Upper lobe of right lung (tissue), 1 donor: ENCODE measurements at regions not wholly inside any gene's neighbourhood (a gene's known extent, or its start where the extent isn't known, plus 50 kb on each side); places are given as distances from the start of the nearest gene placed in this dataset.

Experiments
- ATAC-seq: fragments of 200-7000 bp; cut with Tn5 transposase; one replicate; pipeline ENCODE4 v1.9.1; 2020; ENCODE audit warnings: mild to moderate bottlenecking, moderate library complexity
- DNase-seq: peaks from one replicate; pipeline ENCODE4 v3.0.0-alpha.2; 2020
- H3K27ac ChIP-seq: fragments of 200-600 bp; one replicate; pipeline ENCODE4 v1.8.0; 2022
- H3K27me3 ChIP-seq: fragments of 200-600 bp; one replicate; pipeline ENCODE4 v1.8.0; 2022; ENCODE audit warnings: mild to moderate bottlenecking
- H3K36me3 ChIP-seq: fragments of 200-600 bp; one replicate; pipeline ENCODE4 v1.8.0; 2022
- H3K4me1 ChIP-seq: fragments of 200-600 bp; one replicate; pipeline ENCODE4 v1.8.0; 2022
- H3K4me3 ChIP-seq: fragments of 200-600 bp; one replicate; pipeline ENCODE4 v1.8.0; 2022; ENCODE audit warnings: mild to moderate bottlenecking
- H3K9me3 ChIP-seq: fragments of 200-600 bp; one replicate; pipeline ENCODE4 v1.8.0; 2022
- intact Hi-C: fragments of 100-400 bp; cut with DNase I; formaldehyde crosslinking; loops from one replicate; pipeline ENCODE4 v1.11.0; 2022
- TF ChIP-seq, protein P1 (sequence below): fragments of 200-600 bp; IDR thresholded peaks from one replicate; pipeline ENCODE4 v1.8.0; 2022; ENCODE audit warnings: antibody characterized with exemption
- donor health status: DM: no; HTN: yes; CAD: no; lungs with severe emphysema.

DNA sequence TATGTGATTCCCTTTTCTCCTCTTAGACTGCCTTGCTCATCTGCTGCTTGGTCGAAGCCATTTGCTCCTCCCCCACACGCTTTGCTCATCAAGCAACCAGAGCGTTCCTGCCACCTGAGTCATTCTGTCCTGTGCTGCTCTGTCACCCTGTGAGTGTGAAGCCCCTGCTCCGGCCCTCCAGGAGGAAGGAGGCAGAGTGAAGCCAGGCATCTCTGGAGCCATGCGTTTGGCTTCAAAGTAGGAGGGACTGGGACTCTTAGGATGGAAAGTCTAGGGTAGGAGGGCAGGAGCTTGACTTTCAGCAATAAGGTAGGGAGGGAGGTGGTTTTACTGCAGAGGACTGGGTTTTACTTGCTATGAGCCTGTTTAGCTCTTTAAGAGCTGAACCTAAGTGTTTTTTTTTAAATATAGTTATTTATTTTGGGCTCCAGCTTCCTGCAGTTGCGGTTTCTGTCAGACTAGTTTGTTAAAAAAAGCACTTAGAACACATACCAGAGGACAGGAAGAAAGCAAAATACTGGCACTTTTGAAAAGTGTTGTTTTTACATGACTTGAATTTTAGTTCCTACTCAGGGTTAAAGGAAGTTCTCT is 63.6 kb downstream of the SPINK2 start:
- no peaks in the 10 kb centered on the region for H3K9me3 ChIP-seq
- peak overlapping the region; percentile 85 for H3K27ac ChIP-seq
- peaks cover 26% of the 10 kb centered on the region for H3K4me1 ChIP-seq
- intact Hi-C loops: no loop called here
- peak; percentile 79 for DNase-seq
- H3K27me3 ChIP-seq: no peaks in the 10 kb centered on the region
- TF ChIP-seq, protein P1, sequence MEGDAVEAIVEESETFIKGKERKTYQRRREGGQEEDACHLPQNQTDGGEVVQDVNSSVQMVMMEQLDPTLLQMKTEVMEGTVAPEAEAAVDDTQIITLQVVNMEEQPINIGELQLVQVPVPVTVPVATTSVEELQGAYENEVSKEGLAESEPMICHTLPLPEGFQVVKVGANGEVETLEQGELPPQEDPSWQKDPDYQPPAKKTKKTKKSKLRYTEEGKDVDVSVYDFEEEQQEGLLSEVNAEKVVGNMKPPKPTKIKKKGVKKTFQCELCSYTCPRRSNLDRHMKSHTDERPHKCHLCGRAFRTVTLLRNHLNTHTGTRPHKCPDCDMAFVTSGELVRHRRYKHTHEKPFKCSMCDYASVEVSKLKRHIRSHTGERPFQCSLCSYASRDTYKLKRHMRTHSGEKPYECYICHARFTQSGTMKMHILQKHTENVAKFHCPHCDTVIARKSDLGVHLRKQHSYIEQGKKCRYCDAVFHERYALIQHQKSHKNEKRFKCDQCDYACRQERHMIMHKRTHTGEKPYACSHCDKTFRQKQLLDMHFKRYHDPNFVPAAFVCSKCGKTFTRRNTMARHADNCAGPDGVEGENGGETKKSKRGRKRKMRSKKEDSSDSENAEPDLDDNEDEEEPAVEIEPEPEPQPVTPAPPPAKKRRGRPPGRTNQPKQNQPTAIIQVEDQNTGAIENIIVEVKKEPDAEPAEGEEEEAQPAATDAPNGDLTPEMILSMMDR: no peak
- ATAC-seq: peak; percentile 91
- no peaks in the 10 kb centered on the region for H3K36me3 ChIP-seq
- no peak overlapping the region for H3K4me3 ChIP-seq

DNA sequence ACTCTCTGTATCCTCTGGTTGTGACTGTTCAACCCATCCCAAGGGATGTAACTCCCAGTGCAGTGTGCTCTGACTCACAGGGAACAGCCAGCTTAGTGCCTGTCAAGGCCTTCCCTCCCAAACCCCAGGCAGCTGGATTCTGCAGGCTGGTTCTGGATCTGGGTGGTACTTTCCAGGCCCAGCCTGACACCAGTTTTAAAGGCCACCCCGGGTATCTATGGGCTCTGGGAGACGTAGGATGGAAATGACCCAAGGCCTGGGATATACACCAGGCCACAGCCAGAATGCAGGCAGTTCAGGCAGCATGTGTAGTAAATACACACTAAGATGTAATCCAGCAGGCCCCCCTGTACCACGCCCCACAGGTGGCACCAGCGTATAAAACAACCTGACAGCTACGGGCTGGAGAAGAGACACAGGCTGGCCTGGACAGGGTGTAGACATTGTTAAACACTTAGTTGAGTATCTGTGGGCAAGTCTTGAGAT is 64.2 kb downstream of the SPINK2 start:
- DNase-seq: no peak
- H3K27me3 ChIP-seq: no peaks in the 10 kb centered on the region
- no peaks in the 10 kb centered on the region for H3K36me3 ChIP-seq
- no peaks in the 10 kb centered on the region for H3K9me3 ChIP-seq
- TF ChIP-seq, protein P1: no peak
- intact Hi-C loops: no loop called here
- H3K4me1 ChIP-seq: peaks cover 26% of the 10 kb centered on the region
- peak overlapping the region; percentile 85 for H3K27ac ChIP-seq
- ATAC-seq: peak; percentile 37
- H3K4me3 ChIP-seq: no peak overlapping the region

DNA sequence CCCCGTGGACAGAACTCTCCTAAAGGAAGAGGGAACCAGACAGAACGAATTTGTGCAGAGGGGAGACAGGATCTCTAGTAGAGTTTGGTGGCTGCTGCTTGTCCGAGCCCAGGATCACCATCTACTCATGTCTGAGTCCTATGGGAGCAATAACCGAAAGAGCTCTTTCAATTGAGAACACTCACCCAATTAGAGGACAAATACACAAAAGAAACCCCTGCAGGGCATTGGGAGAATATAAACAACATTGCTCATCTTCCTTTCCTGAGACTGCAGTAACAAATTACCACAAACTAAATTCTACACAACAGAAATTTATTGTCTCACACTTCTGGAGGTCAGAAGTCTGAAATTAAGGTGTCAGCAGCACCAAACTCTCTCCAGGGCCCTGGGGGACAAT is 65.6 kb downstream of the SPINK2 start:
- Histone ChIP-seq H3K4me3 (no peak overlapping the region), H3K27ac (no peak overlapping the region), H3K36me3 (no peaks in the 10 kb centered on the region), H3K9me3 (no peaks in the 10 kb centered on the region), H3K4me1 (peaks cover 26% of the 10 kb centered on the region), H3K27me3 (no peaks in the 10 kb centered on the region)
- TF ChIP-seq, protein P1: no peak
- no peak for ATAC-seq
- DNase-seq: no peak
- intact Hi-C loops: no loop called here

DNA sequence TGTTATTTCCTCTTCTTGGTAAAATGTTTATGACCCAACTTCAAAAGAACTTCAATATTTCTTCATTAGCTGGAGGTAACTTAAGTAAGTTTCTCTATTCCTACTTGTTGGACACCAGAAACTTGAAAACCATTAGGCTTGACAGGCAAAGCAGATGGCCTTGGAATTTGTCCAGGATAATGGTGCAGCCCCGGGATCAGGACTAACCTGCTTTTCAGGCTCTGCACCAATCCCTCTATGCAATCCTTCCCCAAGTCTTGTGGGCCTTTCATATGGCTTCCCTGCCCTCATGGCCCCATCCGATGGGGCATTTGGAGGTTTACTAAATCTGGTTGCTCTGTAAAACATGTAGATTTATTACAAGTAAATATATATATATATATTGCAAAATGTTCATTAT is 68.5 kb downstream of the SPINK2 start:
- H3K9me3 ChIP-seq: no peaks in the 10 kb centered on the region
- no peak for DNase-seq
- TF ChIP-seq, protein P1: no peak
- H3K27me3 ChIP-seq: no peaks in the 10 kb centered on the region
- intact Hi-C loops: no loop called here
- no peak overlapping the region for H3K4me3 ChIP-seq
- H3K4me1 ChIP-seq: peaks cover 15% of the 10 kb centered on the region
- no peak overlapping the region for H3K27ac ChIP-seq
- no peak for ATAC-seq
- no peaks in the 10 kb centered on the region for H3K36me3 ChIP-seq

DNA sequence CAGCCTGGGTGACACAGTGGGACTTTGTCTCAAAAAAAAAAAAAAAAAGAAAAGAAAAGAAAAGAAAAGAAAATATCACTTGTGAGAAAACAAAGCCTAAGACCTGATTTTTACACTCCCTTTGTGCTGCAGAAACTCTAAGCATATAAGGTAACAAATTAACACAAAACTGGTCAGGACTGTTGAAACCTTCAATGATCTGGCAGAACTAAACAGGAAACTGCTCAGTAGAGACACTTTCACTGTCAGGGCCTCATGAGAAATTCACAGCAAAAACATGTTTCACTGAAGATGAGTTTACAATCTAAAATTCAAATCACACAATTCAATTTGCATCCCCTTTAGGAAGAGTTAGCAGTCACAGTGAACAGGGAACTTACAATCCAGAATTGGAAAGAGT is 69.1 kb upstream of the HOPX start:
- Histone ChIP-seq H3K27ac (no peak overlapping the region), H3K27me3 (no peaks in the 10 kb centered on the region), H3K36me3 (no peaks in the 10 kb centered on the region), H3K4me1 (no peaks in the 10 kb centered on the region), H3K4me3 (no peak overlapping the region), H3K9me3 (no peaks in the 10 kb centered on the region)
- TF ChIP-seq, protein P1: no peak
- intact Hi-C loops: no loop called here
- DNase-seq: no peak
- no peak for ATAC-seq

DNA sequence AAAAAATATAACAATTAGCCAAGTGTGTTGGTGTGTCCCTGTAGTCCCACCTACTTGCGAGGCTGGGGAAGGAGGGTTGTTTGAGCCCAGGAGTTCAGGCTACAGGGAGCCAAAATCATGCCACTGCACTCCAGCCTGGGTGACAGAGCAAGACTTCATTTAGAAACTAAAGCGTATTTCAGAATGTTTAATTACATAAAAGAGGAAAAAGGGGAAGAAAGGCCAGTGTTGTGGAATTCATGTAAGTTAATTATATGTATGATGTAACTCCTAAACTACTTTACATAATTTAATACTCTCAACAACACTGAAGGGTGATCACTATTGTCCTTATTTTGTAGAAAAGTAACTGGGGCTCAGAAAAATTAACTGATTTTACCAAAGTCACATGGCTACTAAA is 67.2 kb upstream of the HOPX start:
- intact Hi-C loops: no loop called here
- H3K36me3 ChIP-seq: no peaks in the 10 kb centered on the region
- H3K4me1 ChIP-seq: no peaks in the 10 kb centered on the region
- DNase-seq (no peak), ATAC-seq (no peak)
- no peak overlapping the region for H3K27ac ChIP-seq
- H3K4me3 ChIP-seq: no peak overlapping the region
- no peaks in the 10 kb centered on the region for H3K9me3 ChIP-seq
- TF ChIP-seq, protein P1: no peak
- H3K27me3 ChIP-seq: no peaks in the 10 kb centered on the region
